SU-DHL-6 (cell line): ENCODE measurements at regions not wholly inside any gene's neighbourhood (a gene's known extent, or its start where the extent isn't known, plus 50 kb on each side); places are given as distances from the start of the nearest gene placed in this dataset.

ENCODE experiments used
- CTCF ChIP-seq: fragments of 200-600 bp; sonication (generic); IDR thresholded peaks from one replicate; pipeline ENCODE4 v1.5.1; 2017; ENCODE audit warnings: antibody characterized with exemption, mild to moderate bottlenecking, low read length, moderate library complexity; ENCODE audit not compliant: insufficient read depth, poor library complexity, severe bottlenecking
- EZH2phosphoT487 ChIP-seq: fragments of 200-600 bp; sonication (generic), shearing (Covaris generic); conservative IDR thresholded peaks from 2 replicates; pipeline ENCODE4 v1.6.1; 2018; ENCODE audit warnings: mild to moderate bottlenecking, antibody characterized with exemption, low read length, moderate library complexity, mixed read lengths

GRCh38 chr6:4368649-4369048 lies 233.3 kb upstream of the ECI2 start:
- TF ChIP-seq CTCF (no peak), EZH2phosphoT487 (no peak)
